ENCODE measurements at regions not wholly inside any gene's neighbourhood (a gene's known extent, or its start where the extent isn't known, plus 50 kb on each side); places are given as distances from the start of the nearest gene placed in this dataset.

DNA sequence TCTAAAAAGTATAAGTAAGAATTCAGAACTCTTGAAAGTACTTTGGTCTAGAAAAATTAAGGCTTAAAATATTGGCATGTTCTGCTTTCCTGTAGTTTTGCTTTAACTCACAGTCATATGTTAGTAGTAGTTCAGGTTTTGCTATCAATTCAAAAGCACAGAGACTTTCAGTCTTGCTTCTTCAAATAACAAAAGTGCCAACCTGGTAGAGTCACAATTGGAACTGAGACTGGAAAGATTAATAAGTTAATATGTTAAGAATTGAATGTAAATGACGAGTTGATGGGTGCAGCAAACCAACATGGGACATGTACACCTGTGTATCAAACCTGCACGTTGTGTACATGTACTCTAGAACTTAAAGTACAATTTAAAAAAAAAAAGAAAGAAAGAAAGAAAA is 822.3 kb downstream of the MTRR start:
- no peak overlapping the region for H3K4me3 ChIP-seq (replicated peaks; ENCODE audit: low read depth, low read length)
- H3K36me3 ChIP-seq (ENCODE audit: control insufficient read depth, insufficient read depth, low read length) = no peaks in the 10 kb centered on the region
- no peak for DNase-seq (ENCODE audit: extremely low read depth, insufficient read length)
- TF ChIP-seq, protein P1, sequence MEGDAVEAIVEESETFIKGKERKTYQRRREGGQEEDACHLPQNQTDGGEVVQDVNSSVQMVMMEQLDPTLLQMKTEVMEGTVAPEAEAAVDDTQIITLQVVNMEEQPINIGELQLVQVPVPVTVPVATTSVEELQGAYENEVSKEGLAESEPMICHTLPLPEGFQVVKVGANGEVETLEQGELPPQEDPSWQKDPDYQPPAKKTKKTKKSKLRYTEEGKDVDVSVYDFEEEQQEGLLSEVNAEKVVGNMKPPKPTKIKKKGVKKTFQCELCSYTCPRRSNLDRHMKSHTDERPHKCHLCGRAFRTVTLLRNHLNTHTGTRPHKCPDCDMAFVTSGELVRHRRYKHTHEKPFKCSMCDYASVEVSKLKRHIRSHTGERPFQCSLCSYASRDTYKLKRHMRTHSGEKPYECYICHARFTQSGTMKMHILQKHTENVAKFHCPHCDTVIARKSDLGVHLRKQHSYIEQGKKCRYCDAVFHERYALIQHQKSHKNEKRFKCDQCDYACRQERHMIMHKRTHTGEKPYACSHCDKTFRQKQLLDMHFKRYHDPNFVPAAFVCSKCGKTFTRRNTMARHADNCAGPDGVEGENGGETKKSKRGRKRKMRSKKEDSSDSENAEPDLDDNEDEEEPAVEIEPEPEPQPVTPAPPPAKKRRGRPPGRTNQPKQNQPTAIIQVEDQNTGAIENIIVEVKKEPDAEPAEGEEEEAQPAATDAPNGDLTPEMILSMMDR (IDR thresholded peaks at IDR 0.05; ENCODE audit: insufficient read depth, low read length, poor library complexity, severe bottlenecking) = no peak
- H3K27me3 ChIP-seq (replicated peaks; ENCODE audit: control insufficient read depth, insufficient read depth, low read length) = no peaks in the 10 kb centered on the region

DNA sequence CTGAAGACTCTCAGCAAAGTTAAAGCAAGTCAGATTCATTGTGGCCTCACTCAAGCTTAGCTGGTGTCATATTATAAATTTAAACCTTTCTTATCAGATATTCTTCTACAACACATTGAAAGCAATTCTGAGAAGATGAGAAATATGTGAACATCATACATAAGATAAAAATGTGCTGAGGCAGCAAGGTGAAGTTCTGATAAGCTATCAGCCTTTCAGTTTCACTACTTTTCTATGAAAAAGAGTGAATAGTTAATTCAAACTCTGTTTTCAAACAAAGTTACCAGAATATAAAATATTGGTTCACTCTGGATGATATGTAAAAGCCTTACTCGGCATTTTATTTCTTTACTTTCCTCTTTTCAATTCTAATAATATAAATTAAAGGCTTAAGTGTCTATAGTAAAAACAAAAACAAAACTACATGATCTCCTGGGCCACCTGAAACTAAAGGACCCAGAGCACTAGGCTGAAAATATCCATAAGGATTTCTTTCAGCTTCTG is 824.4 kb downstream of the MTRR start:
- H3K27me3 ChIP-seq (replicated peaks; ENCODE audit: control insufficient read depth, insufficient read depth, low read length) = no peaks in the 10 kb centered on the region
- no peaks in the 10 kb centered on the region for H3K36me3 ChIP-seq (ENCODE audit: control insufficient read depth, insufficient read depth, low read length)
- no peak for DNase-seq (ENCODE audit: extremely low read depth, insufficient read length)
- no peak overlapping the region for H3K4me3 ChIP-seq (replicated peaks; ENCODE audit: low read depth, low read length)
- TF ChIP-seq, protein P1 (IDR thresholded peaks at IDR 0.05; ENCODE audit: insufficient read depth, low read length, poor library complexity, severe bottlenecking) = no peak

DNA sequence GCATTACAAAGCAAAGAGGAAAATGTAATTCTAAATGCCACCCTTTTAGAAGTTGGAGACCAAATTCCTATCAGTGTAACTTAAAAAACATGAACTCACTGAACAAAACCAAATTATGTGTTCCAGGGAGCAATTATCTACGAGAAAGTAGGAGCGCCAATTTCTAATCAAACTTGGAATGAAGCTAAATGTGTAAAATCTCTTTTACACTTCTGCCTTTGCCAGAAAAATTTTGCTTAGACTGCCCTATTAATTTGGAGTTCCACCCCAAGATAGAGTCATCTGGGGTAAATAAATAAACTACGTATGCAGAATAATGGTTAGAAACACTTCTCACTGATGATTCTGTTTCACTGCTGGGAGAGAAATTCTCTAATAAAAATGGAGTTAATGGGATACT is 825.6 kb downstream of the MTRR start:
- TF ChIP-seq, protein P1 (IDR thresholded peaks at IDR 0.05; ENCODE audit: insufficient read depth, low read length, poor library complexity, severe bottlenecking) = no peak
- Histone ChIP-seq H3K27me3 (replicated peaks; ENCODE audit: control insufficient read depth, insufficient read depth, low read length) (no peaks in the 10 kb centered on the region), H3K36me3 (ENCODE audit: control insufficient read depth, insufficient read depth, low read length) (no peaks in the 10 kb centered on the region)

DNA sequence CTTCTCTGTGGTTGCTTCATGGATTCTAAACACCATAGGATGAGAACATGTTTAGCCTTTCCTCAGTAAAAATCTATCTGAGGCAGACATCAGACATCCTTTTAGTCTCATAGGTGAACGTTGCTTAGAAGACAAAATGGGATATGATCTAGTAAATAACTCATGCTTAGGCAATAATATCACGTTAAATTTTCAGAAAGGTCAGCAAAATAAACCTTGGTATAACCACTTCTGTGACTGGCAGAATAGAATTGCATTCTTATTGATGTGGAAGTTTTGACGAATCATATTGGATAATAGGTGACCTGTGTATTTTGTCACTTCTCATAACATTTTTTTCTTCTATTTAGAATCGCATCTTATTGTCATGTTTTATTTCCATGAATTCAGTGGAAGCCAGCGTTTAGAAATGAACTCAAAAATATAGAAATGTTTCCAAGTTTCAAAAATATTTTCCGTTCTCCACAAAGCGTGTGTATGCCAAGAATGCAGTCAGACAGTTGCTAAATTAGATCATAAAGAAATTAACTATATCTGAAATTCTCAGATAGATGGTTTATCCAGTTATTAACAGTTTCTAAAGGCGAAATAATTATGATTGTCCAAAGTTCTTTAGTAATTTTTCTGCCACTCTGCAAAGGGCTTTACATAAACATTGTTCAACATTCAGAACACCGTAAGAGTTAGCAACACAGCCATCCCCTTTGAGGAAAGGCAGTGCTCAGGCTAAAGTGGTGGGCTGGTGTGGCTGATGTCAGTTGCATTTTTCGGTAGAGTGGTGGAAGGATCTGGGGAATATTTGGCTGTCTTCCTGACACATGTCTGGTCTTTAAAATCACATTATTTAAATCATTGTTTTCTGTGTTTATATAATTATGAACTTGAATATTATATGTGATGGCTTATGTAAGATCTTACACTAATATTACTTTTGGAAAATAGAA is 827.2 kb downstream of the MTRR start:
- no peak for DNase-seq (ENCODE audit: extremely low read depth, insufficient read length)
- H3K36me3 ChIP-seq (ENCODE audit: control insufficient read depth, insufficient read depth, low read length) = no peaks in the 10 kb centered on the region
- TF ChIP-seq, protein P1 (IDR thresholded peaks at IDR 0.05; ENCODE audit: insufficient read depth, low read length, poor library complexity, severe bottlenecking) = no peak

More for the DNA sequence above, 825.6 kb downstream of the MTRR start:
- DNase-seq (ENCODE audit: extremely low read depth, insufficient read length) = no peak
- no peak overlapping the region for H3K4me3 ChIP-seq (replicated peaks; ENCODE audit: low read depth, low read length)

DNA sequence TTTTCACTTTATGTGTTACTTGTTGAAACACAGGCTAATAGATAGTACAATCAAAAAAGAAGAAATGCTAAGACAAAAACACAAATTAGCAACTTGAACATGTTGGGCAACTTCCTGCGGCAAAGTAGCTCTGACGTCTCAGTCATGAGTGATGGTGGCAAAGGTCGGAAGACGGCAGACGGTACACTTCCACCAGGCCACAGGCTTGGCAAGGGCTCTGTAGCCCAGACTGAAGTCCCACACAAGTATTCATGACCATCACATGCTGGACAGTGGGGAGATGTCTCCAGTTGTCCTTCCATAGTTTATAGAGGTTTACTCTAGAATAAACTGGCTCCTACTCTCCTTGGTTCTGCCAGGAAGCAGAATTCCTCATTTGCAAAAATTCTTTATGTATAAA is 831.3 kb downstream of the MTRR start:
- TF ChIP-seq, protein P1 (IDR thresholded peaks at IDR 0.05; ENCODE audit: insufficient read depth, low read length, poor library complexity, severe bottlenecking) = no peak
- Histone ChIP-seq H3K36me3 (ENCODE audit: control insufficient read depth, insufficient read depth, low read length) (no peaks in the 10 kb centered on the region), H3K4me3 (replicated peaks; ENCODE audit: low read depth, low read length) (no peak overlapping the region)

More for the DNA sequence above, 827.2 kb downstream of the MTRR start:
- Histone ChIP-seq H3K4me3 (replicated peaks; ENCODE audit: low read depth, low read length) (no peak overlapping the region), H3K27me3 (replicated peaks; ENCODE audit: control insufficient read depth, insufficient read depth, low read length) (no peaks in the 10 kb centered on the region)

More for the DNA sequence above, 831.3 kb downstream of the MTRR start:
- DNase-seq (ENCODE audit: extremely low read depth, insufficient read length) = no peak
- no peaks in the 10 kb centered on the region for H3K27me3 ChIP-seq (replicated peaks; ENCODE audit: control insufficient read depth, insufficient read depth, low read length)

Measured in GM06990 (cell line).